ENCODE measurements at regions not wholly inside any gene's neighbourhood (a gene's known extent, or its start where the extent isn't known, plus 50 kb on each side); places are given as distances from the start of the nearest gene placed in this dataset.

- Mint-ChIP-seq H3K9me3 (ENCODE audit: unreplicated experiment) (no peaks in the 10 kb centered on the region), H3K27ac (ENCODE audit: unreplicated experiment) (no peak overlapping the region), H3K27me3 (ENCODE audit: insufficient read depth, unreplicated experiment) (no peaks in the 10 kb centered on the region), H3K4me3 (ENCODE audit: unreplicated experiment) (no peak overlapping the region), H3K36me3 (ENCODE audit: insufficient read depth, unreplicated experiment) (no peaks in the 10 kb centered on the region), H3K4me1 (ENCODE audit: low read depth, unreplicated experiment) (no peaks in the 10 kb centered on the region)
- Histone ChIP-seq H3K27me3 (replicated peaks; ENCODE audit: control insufficient read depth, insufficient read depth, low read length) (no peaks in the 10 kb centered on the region), H3K4me3 (ENCODE audit: low read depth, low read length) (no peak overlapping the region), H3K36me3 (ENCODE audit: control insufficient read depth, insufficient read depth, low read length) (no peaks in the 10 kb centered on the region), H3K4me1 (no peaks in the 10 kb centered on the region), H3K9me3 (no peaks in the 10 kb centered on the region)
- intact Hi-C loops (cut with micrococcal nuclease; ENCODE audit: unreplicated experiment), result no loop called here
- no peak for DNase-seq
- POLR2A ChIA-PET, result no interaction called here
- CTCF ChIA-PET, result no interaction called here
- no peak for TF ChIP-seq CTCF (IDR thresholded peaks at IDR 0.05; ENCODE audit: insufficient read depth in 1 of 2, low read depth in 1 of 2, low read length in 1 of 2, severe bottlenecking in 1 of 2, unreplicated experiment in 1 of 2)
- no TSS peak for BruUV-seq (replicated peaks)
Measured at GRCh38 chr10:106086391-106086790, 1078.1 kb downstream of the SORCS1 start.

GRCh38 chr10:106083572-106083971, 1080.9 kb downstream of the SORCS1 start:
- DNase-seq, result no peak
- intact Hi-C loops (cut with micrococcal nuclease; ENCODE audit: unreplicated experiment), result no loop called here
- no peaks in the 10 kb centered on the region for H3K36me3 ChIP-seq (ENCODE audit: control insufficient read depth, insufficient read depth, low read length)
- Mint-ChIP-seq H3K27me3 (ENCODE audit: insufficient read depth, unreplicated experiment) (no peaks in the 10 kb centered on the region), H3K36me3 (ENCODE audit: insufficient read depth, unreplicated experiment) (no peaks in the 10 kb centered on the region), H3K27ac (ENCODE audit: unreplicated experiment) (no peak overlapping the region), H3K9me3 (ENCODE audit: unreplicated experiment) (no peaks in the 10 kb centered on the region), H3K4me3 (ENCODE audit: unreplicated experiment) (no peak overlapping the region), H3K4me1 (ENCODE audit: low read depth, unreplicated experiment) (no peaks in the 10 kb centered on the region)
- no peaks in the 10 kb centered on the region for H3K4me1 ChIP-seq
- H3K9me3 ChIP-seq, result no peaks in the 10 kb centered on the region
- CTCF ChIA-PET, result no interaction called here
- H3K27me3 ChIP-seq (replicated peaks; ENCODE audit: control insufficient read depth, insufficient read depth, low read length), result no peaks in the 10 kb centered on the region
- no TSS peak for BruUV-seq (replicated peaks)
- POLR2A ChIA-PET, result no interaction called here
- H3K4me3 ChIP-seq (ENCODE audit: low read depth, low read length), result no peak overlapping the region
- no peak for TF ChIP-seq CTCF (IDR thresholded peaks at IDR 0.05; ENCODE audit: insufficient read depth in 1 of 2, low read depth in 1 of 2, low read length in 1 of 2, severe bottlenecking in 1 of 2, unreplicated experiment in 1 of 2)

GRCh38 chr10:106082865-106083264, 1081.6 kb downstream of the SORCS1 start:
- Histone ChIP-seq H3K4me1 (no peaks in the 10 kb centered on the region), H3K4me3 (ENCODE audit: low read depth, low read length) (no peak overlapping the region), H3K9me3 (no peaks in the 10 kb centered on the region), H3K27me3 (replicated peaks; ENCODE audit: control insufficient read depth, insufficient read depth, low read length) (no peaks in the 10 kb centered on the region), H3K36me3 (ENCODE audit: control insufficient read depth, insufficient read depth, low read length) (no peaks in the 10 kb centered on the region)
- intact Hi-C loops (cut with micrococcal nuclease; ENCODE audit: unreplicated experiment), result no loop called here
- peaks cover under 1% of the 10 kb centered on the region for H3K27me3 Mint-ChIP-seq (ENCODE audit: insufficient read depth, unreplicated experiment)
- no TSS peak for BruUV-seq (replicated peaks)
- POLR2A ChIA-PET, result no interaction called here
- H3K27ac Mint-ChIP-seq (ENCODE audit: unreplicated experiment), result no peak overlapping the region
- no peak for TF ChIP-seq CTCF (IDR thresholded peaks at IDR 0.05; ENCODE audit: insufficient read depth in 1 of 2, low read depth in 1 of 2, low read length in 1 of 2, severe bottlenecking in 1 of 2, unreplicated experiment in 1 of 2)
- no peaks in the 10 kb centered on the region for H3K4me1 Mint-ChIP-seq (ENCODE audit: low read depth, unreplicated experiment)
- DNase-seq, result no peak
- CTCF ChIA-PET, result no interaction called here
- H3K4me3 Mint-ChIP-seq (ENCODE audit: unreplicated experiment), result no peak overlapping the region
- no peaks in the 10 kb centered on the region for H3K9me3 Mint-ChIP-seq (ENCODE audit: unreplicated experiment)
- H3K36me3 Mint-ChIP-seq (ENCODE audit: insufficient read depth, unreplicated experiment), result no peaks in the 10 kb centered on the region

Measured in Caco-2 (cell line).